ENCODE measurements at regions not wholly inside any gene's neighbourhood (a gene's known extent, or its start where the extent isn't known, plus 50 kb on each side); places are given as distances from the start of the nearest gene placed in this dataset.

- CTCF ChIA-PET = no interaction called here
- H3K27me3 Mint-ChIP-seq (ENCODE audit: unreplicated experiment) = no peaks in the 10 kb centered on the region
- H3K36me3 Mint-ChIP-seq (ENCODE audit: insufficient read depth, unreplicated experiment) = no peaks in the 10 kb centered on the region
- no peak for DNase-seq
- TF ChIP-seq, protein P1, sequence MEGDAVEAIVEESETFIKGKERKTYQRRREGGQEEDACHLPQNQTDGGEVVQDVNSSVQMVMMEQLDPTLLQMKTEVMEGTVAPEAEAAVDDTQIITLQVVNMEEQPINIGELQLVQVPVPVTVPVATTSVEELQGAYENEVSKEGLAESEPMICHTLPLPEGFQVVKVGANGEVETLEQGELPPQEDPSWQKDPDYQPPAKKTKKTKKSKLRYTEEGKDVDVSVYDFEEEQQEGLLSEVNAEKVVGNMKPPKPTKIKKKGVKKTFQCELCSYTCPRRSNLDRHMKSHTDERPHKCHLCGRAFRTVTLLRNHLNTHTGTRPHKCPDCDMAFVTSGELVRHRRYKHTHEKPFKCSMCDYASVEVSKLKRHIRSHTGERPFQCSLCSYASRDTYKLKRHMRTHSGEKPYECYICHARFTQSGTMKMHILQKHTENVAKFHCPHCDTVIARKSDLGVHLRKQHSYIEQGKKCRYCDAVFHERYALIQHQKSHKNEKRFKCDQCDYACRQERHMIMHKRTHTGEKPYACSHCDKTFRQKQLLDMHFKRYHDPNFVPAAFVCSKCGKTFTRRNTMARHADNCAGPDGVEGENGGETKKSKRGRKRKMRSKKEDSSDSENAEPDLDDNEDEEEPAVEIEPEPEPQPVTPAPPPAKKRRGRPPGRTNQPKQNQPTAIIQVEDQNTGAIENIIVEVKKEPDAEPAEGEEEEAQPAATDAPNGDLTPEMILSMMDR (IDR thresholded peaks at IDR 0.05; ENCODE audit: unreplicated experiment) = no peak
- no peak overlapping the region for H3K4me3 Mint-ChIP-seq (ENCODE audit: low read depth, unreplicated experiment)
- intact Hi-C loops (cut with micrococcal nuclease; ENCODE audit: unreplicated experiment) = no loop called here
- no peaks in the 10 kb centered on the region for H3K9me3 Mint-ChIP-seq (ENCODE audit: low read depth, unreplicated experiment)
- H3K4me1 Mint-ChIP-seq (ENCODE audit: low read depth, unreplicated experiment) = no peaks in the 10 kb centered on the region
- BruUV-seq (replicated peaks) = no TSS peak
- H3K27ac Mint-ChIP-seq (ENCODE audit: unreplicated experiment) = no peak overlapping the region
Measured at GRCh38 chr14:86826661-86827060, 1166.3 kb downstream of the GALC start.

DNA sequence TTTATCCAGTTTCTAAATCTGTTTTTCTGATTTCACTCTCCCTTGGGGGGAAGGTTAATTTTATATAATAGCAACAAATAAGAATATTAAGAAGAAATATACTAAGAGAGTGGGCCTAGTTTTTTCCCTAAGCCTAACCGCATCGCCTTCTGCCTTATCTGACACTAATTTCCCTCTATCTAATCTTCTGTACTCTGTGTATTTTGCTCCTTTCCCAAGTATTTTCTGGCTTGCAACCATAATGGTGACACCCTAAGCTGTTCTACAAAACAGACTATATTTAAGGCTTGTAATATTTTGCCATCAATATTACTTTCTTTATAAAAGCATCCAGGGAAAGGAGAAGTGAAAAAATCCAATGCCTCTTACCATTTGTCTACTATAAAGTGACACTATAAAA is 1168.8 kb downstream of the GALC start:
- no TSS peak for BruUV-seq (replicated peaks)
- Mint-ChIP-seq H3K4me1 (ENCODE audit: low read depth, unreplicated experiment) (no peaks in the 10 kb centered on the region), H3K27ac (ENCODE audit: unreplicated experiment) (no peak overlapping the region), H3K36me3 (ENCODE audit: insufficient read depth, unreplicated experiment) (no peaks in the 10 kb centered on the region), H3K9me3 (ENCODE audit: low read depth, unreplicated experiment) (no peaks in the 10 kb centered on the region), H3K27me3 (ENCODE audit: unreplicated experiment) (no peaks in the 10 kb centered on the region), H3K4me3 (ENCODE audit: low read depth, unreplicated experiment) (no peak overlapping the region)
- DNase-seq = no peak
- intact Hi-C loops (cut with micrococcal nuclease; ENCODE audit: unreplicated experiment) = no loop called here
- TF ChIP-seq, protein P1 (IDR thresholded peaks at IDR 0.05; ENCODE audit: unreplicated experiment) = no peak
- CTCF ChIA-PET = no interaction called here

DNA sequence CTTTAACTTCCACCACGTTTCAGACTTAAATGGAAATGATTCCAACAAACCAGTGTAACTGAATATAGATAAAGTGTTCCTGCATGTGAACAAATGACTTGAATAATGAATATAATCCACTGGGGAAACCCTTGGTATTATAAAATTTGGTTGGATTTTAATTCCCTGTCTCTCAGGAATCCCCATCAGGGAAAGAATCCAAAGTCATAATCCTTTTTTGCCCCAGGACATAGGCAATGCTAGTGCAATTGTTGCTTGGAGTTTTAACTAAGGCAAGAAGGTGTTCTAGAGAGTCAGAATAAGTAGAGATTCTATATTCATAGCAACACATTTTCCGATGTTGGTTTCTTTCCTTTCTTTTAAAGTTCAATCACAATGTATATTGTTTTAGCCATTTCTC is 1169.4 kb downstream of the GALC start:
- CTCF ChIA-PET = no interaction called here
- BruUV-seq (replicated peaks) = no TSS peak
- Mint-ChIP-seq H3K4me3 (ENCODE audit: low read depth, unreplicated experiment) (no peak overlapping the region), H3K36me3 (ENCODE audit: insufficient read depth, unreplicated experiment) (no peaks in the 10 kb centered on the region), H3K9me3 (ENCODE audit: low read depth, unreplicated experiment) (no peaks in the 10 kb centered on the region), H3K27ac (ENCODE audit: unreplicated experiment) (no peak overlapping the region), H3K4me1 (ENCODE audit: low read depth, unreplicated experiment) (no peaks in the 10 kb centered on the region), H3K27me3 (ENCODE audit: unreplicated experiment) (no peaks in the 10 kb centered on the region)
- intact Hi-C loops (cut with micrococcal nuclease; ENCODE audit: unreplicated experiment) = no loop called here
- TF ChIP-seq, protein P1 (IDR thresholded peaks at IDR 0.05; ENCODE audit: unreplicated experiment) = no peak
- no peak for DNase-seq

DNA sequence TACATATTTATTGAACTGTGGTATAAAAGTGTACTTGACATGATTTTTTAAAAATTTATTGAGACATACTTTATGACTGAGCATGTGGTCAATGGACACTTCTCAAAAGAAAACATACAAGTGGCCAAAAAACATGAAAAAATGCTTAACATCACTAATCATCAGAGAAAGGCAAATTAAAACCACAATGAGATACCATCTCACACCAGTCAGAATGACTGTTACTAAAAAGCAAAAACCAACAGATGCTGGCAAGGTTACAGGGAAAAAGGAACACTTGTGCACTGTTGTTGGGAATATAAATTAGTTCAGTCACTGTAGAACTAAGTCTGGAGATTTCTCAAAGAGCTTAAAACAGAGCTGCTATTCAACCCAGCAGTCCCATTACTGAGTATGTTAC is 1177.6 kb downstream of the GALC start:
- peaks cover 10% of the 10 kb centered on the region for H3K9me3 Mint-ChIP-seq (ENCODE audit: low read depth, unreplicated experiment)
- BruUV-seq (replicated peaks) = no TSS peak
- intact Hi-C loops (cut with micrococcal nuclease; ENCODE audit: unreplicated experiment) = no loop called here
- TF ChIP-seq, protein P1 (IDR thresholded peaks at IDR 0.05; ENCODE audit: unreplicated experiment) = no peak
- no peak overlapping the region for H3K27ac Mint-ChIP-seq (ENCODE audit: unreplicated experiment)
- H3K36me3 Mint-ChIP-seq (ENCODE audit: insufficient read depth, unreplicated experiment) = no peaks in the 10 kb centered on the region
- no peak overlapping the region for H3K4me3 Mint-ChIP-seq (ENCODE audit: low read depth, unreplicated experiment)
- no peaks in the 10 kb centered on the region for H3K4me1 Mint-ChIP-seq (ENCODE audit: low read depth, unreplicated experiment)
- CTCF ChIA-PET = no interaction called here
- no peaks in the 10 kb centered on the region for H3K27me3 Mint-ChIP-seq (ENCODE audit: unreplicated experiment)
- no peak for DNase-seq

DNA sequence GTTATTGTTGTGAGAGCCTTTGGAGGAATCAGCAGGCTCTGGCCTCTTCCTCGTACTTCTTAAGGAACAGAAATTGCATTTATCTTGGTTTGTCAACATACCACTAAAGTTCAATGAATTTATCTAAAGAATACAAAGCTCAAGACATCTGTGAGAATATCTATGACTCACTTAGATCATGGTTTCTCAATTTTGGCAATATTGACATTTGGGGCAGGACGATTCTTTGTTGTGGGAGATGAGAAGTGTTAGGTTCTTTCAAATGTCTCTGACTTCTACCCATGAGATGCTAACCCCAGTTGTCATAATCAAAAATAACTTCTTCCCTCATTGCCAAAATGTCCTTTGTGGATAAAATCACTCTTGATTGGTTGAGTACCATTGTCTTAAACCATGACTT is 1190.3 kb downstream of the GALC start:
- no TSS peak for BruUV-seq (replicated peaks)
- H3K27me3 Mint-ChIP-seq (ENCODE audit: unreplicated experiment) = no peaks in the 10 kb centered on the region
- H3K36me3 Mint-ChIP-seq (ENCODE audit: insufficient read depth, unreplicated experiment) = no peaks in the 10 kb centered on the region
- no peak overlapping the region for H3K27ac Mint-ChIP-seq (ENCODE audit: unreplicated experiment)
- intact Hi-C loops (cut with micrococcal nuclease; ENCODE audit: unreplicated experiment) = no loop called here
- DNase-seq = no peak
- CTCF ChIA-PET = no interaction called here
- no peaks in the 10 kb centered on the region for H3K9me3 Mint-ChIP-seq (ENCODE audit: low read depth, unreplicated experiment)
- peaks cover 42% of the 10 kb centered on the region for H3K4me1 Mint-ChIP-seq (ENCODE audit: low read depth, unreplicated experiment)
- no peak overlapping the region for H3K4me3 Mint-ChIP-seq (ENCODE audit: low read depth, unreplicated experiment)
- TF ChIP-seq, protein P1 (IDR thresholded peaks at IDR 0.05; ENCODE audit: unreplicated experiment) = no peak

All from Calu3 (cell line).